Suprapubic skin (tissue), 3 donors: ENCODE measurements at regions not wholly inside any gene's neighbourhood (a gene's known extent, or its start where the extent isn't known, plus 50 kb on each side); places are given as distances from the start of the nearest gene placed in this dataset.

Experiments
- CTCF ChIP-seq, 2 donors: fragments of 200-600 bp in 1 of 2; fragments of 450-650 bp in 1 of 2; sonication (generic) in 1 of 2; IDR thresholded peaks; one replicate each; pipeline ENCODE4 v1.5.1; 2016 to 2019; ENCODE audit warnings: antibody characterized with exemption in 2 of 2, mild to moderate bottlenecking in 1 of 2, moderate library complexity in 1 of 2
- EP300 ChIP-seq: sonication (generic); formaldehyde crosslinking; IDR thresholded peaks from one replicate; pipeline ENCODE4 v1.6.1; 2017; ENCODE audit warnings: antibody characterized with exemption
- POLR2A ChIP-seq, 2 donors: fragments of 450-650 bp; IDR thresholded peaks; one replicate each; pipeline ENCODE4 v1.6.1; 2017; ENCODE audit warnings: antibody characterized with exemption in 2 of 2, mild to moderate bottlenecking in 2 of 2, moderate library complexity in 2 of 2

DNA sequence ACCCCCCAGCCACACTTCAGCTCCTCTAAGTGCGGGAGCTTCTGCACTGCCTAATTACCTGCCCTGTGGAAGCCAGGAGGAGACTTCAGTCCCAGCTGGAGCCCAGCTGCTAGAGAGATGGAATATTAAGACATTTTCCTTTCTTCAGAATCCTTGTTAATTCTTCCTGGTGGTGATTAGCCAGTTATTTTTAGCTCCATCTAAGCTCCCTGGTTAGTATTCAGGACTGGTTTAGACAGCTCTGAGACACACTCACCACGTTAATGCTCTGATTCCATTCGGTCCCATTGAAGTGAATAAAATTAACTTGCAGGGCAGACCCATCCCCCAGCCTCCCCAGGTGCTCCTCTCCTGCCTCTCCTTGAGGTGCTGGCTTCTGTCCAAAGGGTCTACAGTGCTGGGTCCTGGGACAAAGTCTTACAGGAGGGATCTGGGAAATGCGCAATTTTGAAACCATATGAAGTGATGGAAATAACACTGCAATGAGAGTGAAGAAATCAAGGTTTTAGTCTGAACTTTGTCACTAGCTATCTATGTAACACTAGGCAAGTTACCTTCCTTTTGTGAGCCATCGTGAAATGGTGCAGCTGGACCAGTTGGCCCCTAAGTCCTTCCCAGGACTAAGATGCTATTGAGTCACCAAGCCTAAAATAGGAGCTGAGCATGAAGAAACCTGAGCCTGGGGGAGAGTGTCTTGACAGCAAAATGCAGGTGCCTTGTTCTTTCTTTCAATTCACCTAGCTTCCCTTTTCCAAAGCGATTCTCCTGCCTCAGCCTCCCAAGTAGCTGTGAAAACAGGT, 117.4 kb upstream of the ATP1A1 start:
- TF ChIP-seq POLR2A (IDR thresholded peaks at IDR 0.05), result no peak
- no peak for TF ChIP-seq CTCF (IDR thresholded peaks at IDR 0.05)
- TF ChIP-seq EP300, result no peak
